ENCODE measurements at regions not wholly inside any gene's neighbourhood (a gene's known extent, or its start where the extent isn't known, plus 50 kb on each side); places are given as distances from the start of the nearest gene placed in this dataset.
"Not testable (repeated sequence)": the region's sequence is repeated elsewhere in the genome, so short reads cannot be mapped to it uniquely, and the experiment has no call there.

DNA sequence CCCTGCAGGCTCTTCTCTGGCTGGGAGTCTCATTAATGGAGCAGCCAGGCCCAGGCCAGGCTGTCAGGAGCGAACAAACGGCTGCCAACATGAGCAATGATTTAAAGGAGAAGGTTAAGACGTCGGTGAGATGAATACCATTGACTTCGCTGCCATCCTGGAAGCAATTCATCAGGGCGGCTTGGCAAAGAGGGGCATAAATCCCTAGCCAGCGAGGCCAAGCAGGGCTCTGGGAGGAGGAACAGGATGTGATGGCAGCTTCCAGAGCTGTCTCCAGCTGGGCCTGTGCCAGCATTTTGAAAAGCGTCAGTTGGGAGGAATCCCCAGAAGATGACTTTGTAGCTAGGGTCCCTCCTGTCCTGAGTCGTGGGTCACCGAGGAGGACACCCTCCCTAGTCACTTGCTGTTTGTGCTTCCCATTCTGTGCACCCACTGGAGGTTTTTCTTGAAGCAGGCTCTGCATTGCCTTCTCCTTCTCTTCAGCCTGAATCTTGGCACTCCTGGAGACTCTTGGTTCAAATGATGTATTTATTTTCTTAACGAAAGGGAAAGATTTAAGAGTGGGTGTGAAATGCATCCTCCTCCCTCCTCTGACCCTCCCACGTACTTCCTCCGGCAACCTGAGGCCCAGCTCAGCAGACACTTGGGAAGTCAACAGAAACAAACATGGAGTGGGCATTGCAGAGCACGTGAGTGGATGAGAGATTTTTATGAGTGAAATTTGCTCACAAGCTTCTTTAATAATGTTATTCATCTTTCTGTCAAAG is 476.3 kb upstream of the CADM1 start:
- 25 to 46% methylated on average over 14 of the region's 14 CpGs for WGBS, 2 donors
- Histone ChIP-seq H3K27me3 (ENCODE audit: control insufficient read depth in 1 of 2, insufficient read depth in 2 of 2, low read length in 2 of 2) (no peaks in the 10 kb centered on the region), H3K4me1 (ENCODE audit: control insufficient read depth in 2 of 2, insufficient read depth in 2 of 2, low read length in 1 of 2) (peaks cover 0 to 4% of the 10 kb centered on the region in 2 donors), H3K9me3 (ENCODE audit: control insufficient read depth in 2 of 2, insufficient read depth in 1 of 2, low read depth in 1 of 2, low read length in 1 of 2) (peaks cover 0 to 2% of the 10 kb centered on the region in 2 donors), H3K4me3 (ENCODE audit: low read depth in 1 of 2, low read length in 2 of 2) (no peak overlapping the region), H3K36me3 (ENCODE audit: control insufficient read depth in 2 of 2, insufficient read depth in 2 of 2, low read length in 1 of 2) (no peaks in the 10 kb centered on the region), H3K27ac (ENCODE audit: low read depth in 2 of 2, low read length in 1 of 2) (peak overlapping the region in 1 of 2 donors; percentile 7)

DNA sequence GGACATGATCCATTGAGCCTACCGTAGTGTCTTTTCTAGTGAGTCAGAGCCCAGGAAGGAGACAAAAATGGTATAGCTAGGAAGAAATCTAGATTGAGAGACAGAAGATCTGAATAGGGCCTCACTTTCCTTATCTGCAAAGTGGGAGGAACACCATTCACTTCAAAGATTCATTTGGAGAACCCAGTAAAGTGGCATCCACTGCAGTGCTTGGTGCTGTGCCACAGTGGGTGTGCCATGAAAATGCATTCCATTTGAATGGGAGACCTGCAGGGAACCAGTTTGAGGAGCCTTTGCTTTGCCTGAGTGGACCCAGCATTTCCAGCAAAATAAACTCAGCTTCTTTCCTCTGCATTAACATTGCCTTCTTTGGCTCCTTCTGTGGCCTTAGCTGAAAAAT is 470.5 kb upstream of the CADM1 start:
- Histone ChIP-seq H3K27me3 (ENCODE audit: control insufficient read depth in 1 of 2, insufficient read depth in 2 of 2, low read length in 2 of 2) (no peaks in the 10 kb centered on the region), H3K36me3 (ENCODE audit: control insufficient read depth in 2 of 2, insufficient read depth in 2 of 2, low read length in 1 of 2) (no peaks in the 10 kb centered on the region), H3K4me1 (ENCODE audit: control insufficient read depth in 2 of 2, insufficient read depth in 2 of 2, low read length in 1 of 2) (peaks cover 0 to 3% of the 10 kb centered on the region in 2 donors), H3K4me3 (ENCODE audit: low read depth in 1 of 2, low read length in 2 of 2) (no peak overlapping the region), H3K9me3 (ENCODE audit: control insufficient read depth in 2 of 2, insufficient read depth in 1 of 2, low read depth in 1 of 2, low read length in 1 of 2) (peaks cover 0 to 2% of the 10 kb centered on the region in 2 donors), H3K27ac (ENCODE audit: low read depth in 2 of 2, low read length in 1 of 2) (no peak overlapping the region)
- 51 to 56% methylated on average over 1 of the region's 1 CpG for WGBS, 2 donors

DNA sequence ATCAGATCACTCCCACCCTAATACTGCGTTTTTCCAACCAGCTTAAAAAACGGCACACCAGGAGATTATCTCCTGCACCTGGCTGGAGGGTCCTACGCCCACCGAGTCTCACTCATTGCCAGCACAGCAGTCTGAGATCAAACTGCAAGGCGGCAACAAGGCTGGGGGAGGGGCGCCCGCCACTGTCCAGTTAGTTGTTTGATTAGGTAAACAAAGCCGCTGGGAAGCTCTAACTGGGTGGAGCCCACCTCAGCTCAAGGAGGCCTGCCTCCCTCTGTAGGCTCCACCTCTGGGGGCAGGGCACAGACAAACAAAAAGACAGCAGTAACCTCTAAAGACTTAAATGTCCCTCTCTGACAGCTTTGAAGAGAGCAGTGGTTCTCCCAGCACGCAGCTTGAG is 463.0 kb upstream of the CADM1 start:
- H3K4me1 ChIP-seq (ENCODE audit: control insufficient read depth in 2 of 2, insufficient read depth in 2 of 2, low read length in 1 of 2); H3K27ac ChIP-seq (ENCODE audit: low read depth in 2 of 2, low read length in 1 of 2); H3K9me3 ChIP-seq (ENCODE audit: control insufficient read depth in 2 of 2, insufficient read depth in 1 of 2, low read depth in 1 of 2, low read length in 1 of 2); H3K4me3 ChIP-seq (ENCODE audit: low read depth in 1 of 2, low read length in 2 of 2); H3K36me3 ChIP-seq (ENCODE audit: control insufficient read depth in 2 of 2, insufficient read depth in 2 of 2, low read length in 1 of 2); H3K27me3 ChIP-seq (ENCODE audit: control insufficient read depth in 1 of 2, insufficient read depth in 2 of 2, low read length in 2 of 2): not testable (repeated sequence)
- 56% methylated on average over 9 of the region's 9 CpGs for WGBS, 2 donors

DNA sequence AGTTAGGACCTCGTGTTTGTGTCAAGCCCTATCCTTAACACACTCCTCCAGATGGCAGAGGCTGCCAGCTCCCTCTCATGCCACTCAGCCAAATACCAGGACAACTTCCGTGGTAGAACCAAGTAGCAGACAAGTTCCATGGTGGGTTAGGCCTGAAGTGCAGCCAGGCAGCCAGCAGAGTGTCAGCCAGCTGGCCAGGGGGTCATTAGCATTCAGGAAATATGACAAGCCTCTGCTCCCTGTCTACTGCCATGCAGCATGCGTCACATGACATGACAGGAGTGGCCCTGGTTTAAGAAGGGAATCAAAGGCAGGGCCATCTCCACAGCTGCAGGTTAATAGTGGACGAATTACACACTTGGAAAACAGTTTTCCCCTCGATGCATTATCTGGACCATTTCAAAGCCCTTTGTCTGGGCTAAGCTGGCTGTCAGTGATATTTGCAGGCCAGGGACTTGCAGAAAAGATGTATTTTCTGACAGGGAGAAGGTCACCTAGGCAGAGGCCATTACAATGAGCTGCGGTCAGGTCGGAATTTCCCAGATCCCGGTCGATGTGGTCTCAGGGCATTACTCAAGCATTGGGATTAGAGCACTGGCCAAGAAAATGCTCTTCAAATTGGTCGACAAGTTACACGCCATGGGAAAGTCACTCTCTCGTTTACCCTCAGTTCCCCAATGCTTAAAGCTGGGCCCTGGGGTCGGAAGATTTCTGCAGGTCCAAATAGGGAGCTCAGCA is 461.7 kb upstream of the CADM1 start:
- WGBS, 2 donors, result 63 to 75% methylated on average over 13 of the region's 13 CpGs
- Histone ChIP-seq H3K4me3 (ENCODE audit: low read depth in 1 of 2, low read length in 2 of 2) (no peak overlapping the region), H3K27ac (ENCODE audit: low read depth in 2 of 2, low read length in 1 of 2) (no peak overlapping the region)

DNA sequence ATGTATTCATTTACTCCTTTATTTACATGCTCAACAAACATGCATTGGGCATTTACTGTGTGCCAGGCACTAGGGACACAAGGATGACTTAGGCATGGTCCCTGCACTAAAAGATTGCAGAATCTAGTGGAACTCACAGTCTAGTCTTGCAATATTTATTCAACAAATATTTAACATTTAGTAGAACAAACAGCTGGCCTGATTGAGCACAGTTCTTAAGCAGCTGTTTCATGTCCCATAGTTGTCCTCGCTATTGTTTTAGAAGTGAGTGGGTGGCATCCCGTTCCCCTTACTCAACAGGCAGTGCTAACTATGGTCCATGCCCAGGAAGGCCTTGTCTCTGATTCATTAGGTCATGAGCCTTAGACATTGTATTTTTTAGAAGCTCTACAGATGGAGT is 459.9 kb upstream of the CADM1 start:
- no peaks in the 10 kb centered on the region for H3K36me3 ChIP-seq (ENCODE audit: control insufficient read depth in 2 of 2, insufficient read depth in 2 of 2, low read length in 1 of 2)
- H3K9me3 ChIP-seq (ENCODE audit: control insufficient read depth in 2 of 2, insufficient read depth in 1 of 2, low read depth in 1 of 2, low read length in 1 of 2), result no peaks in the 10 kb centered on the region
- H3K4me1 ChIP-seq (ENCODE audit: control insufficient read depth in 2 of 2, insufficient read depth in 2 of 2, low read length in 1 of 2), result no peaks in the 10 kb centered on the region
- H3K4me3 ChIP-seq (ENCODE audit: low read depth in 1 of 2, low read length in 2 of 2), result no peak overlapping the region
- no peak overlapping the region for H3K27ac ChIP-seq (ENCODE audit: low read depth in 2 of 2, low read length in 1 of 2)
- no peaks in the 10 kb centered on the region for H3K27me3 ChIP-seq (ENCODE audit: control insufficient read depth in 1 of 2, insufficient read depth in 2 of 2, low read length in 2 of 2)
- WGBS, 2 donors, result 59 to 68% methylated on average over 2 of the region's 2 CpGs

More for the DNA sequence above, 461.7 kb upstream of the CADM1 start:
- no peaks in the 10 kb centered on the region for H3K9me3 ChIP-seq (ENCODE audit: control insufficient read depth in 2 of 2, insufficient read depth in 1 of 2, low read depth in 1 of 2, low read length in 1 of 2)
- no peaks in the 10 kb centered on the region for H3K27me3 ChIP-seq (ENCODE audit: control insufficient read depth in 1 of 2, insufficient read depth in 2 of 2, low read length in 2 of 2)
- H3K4me1 ChIP-seq (ENCODE audit: control insufficient read depth in 2 of 2, insufficient read depth in 2 of 2, low read length in 1 of 2), result no peaks in the 10 kb centered on the region
- H3K36me3 ChIP-seq (ENCODE audit: control insufficient read depth in 2 of 2, insufficient read depth in 2 of 2, low read length in 1 of 2), result no peaks in the 10 kb centered on the region

DNA sequence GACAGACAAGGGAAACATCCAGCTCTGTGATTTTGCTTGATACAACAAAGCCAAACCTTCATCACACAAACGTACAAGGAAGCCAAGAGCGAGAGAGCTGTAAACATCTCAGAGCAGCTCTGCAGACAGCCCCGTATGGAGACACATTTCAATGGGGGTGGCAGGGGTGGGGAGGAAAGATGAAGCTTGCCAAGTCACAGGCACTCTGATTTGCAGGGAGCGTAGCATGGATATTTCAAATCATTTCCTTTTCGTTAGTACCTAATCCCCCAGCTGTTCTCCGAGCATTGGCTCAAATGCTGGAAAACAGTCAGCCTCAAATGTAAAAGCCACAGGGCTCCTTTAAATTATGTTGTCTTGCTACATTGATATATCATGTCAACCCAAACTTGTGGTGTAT is 458.9 kb upstream of the CADM1 start:
- Histone ChIP-seq H3K27me3 (ENCODE audit: control insufficient read depth in 1 of 2, insufficient read depth in 2 of 2, low read length in 2 of 2) (no peaks in the 10 kb centered on the region), H3K27ac (ENCODE audit: low read depth in 2 of 2, low read length in 1 of 2) (no peak overlapping the region), H3K4me3 (ENCODE audit: low read depth in 1 of 2, low read length in 2 of 2) (no peak overlapping the region), H3K9me3 (ENCODE audit: control insufficient read depth in 2 of 2, insufficient read depth in 1 of 2, low read depth in 1 of 2, low read length in 1 of 2) (no peaks in the 10 kb centered on the region), H3K4me1 (ENCODE audit: control insufficient read depth in 2 of 2, insufficient read depth in 2 of 2, low read length in 1 of 2) (no peaks in the 10 kb centered on the region), H3K36me3 (ENCODE audit: control insufficient read depth in 2 of 2, insufficient read depth in 2 of 2, low read length in 1 of 2) (no peaks in the 10 kb centered on the region)
- 49 to 51% methylated on average over 6 of the region's 6 CpGs for WGBS, 2 donors

DNA sequence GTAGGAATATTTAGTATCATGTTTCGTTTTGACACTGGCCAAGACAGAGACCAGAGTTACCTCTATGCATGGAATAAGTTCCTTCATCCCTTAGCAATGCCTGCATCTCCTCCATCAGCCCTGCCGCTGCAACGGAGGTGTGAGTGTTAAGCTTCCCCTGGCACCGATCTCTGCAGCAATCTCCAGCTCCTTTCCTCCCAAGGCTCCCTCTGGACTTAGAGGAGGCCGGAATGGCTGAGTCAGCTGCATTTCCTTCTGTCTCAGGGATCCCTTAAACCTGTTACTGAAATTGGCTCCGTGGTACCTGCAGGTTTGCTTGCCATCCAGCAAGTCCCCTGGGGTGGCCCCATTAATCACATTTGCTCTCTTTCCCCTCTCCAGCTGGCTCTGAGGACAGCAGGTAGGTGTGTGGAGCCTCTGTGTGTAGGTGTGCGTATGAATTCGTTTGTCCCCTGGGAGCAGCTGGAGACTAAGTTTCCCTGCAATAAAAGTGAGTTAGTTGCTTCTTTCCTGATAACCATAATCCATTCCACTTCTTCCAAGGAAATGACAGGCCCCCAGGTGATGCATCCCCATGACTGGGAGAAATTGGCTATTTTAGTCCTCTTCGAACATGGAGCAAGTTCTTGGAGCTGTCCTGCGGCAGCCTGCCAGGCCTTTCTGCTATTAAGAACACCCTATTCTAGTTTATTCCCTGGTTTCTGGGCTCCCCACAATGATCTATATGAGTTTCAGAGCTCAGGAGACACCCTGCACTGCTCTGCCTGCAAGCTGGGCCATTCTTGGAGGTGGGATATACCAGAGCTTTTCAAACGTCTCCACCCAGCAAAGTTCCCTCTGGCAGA is 457.2 kb upstream of the CADM1 start:
- no peak overlapping the region for H3K27ac ChIP-seq (ENCODE audit: low read depth in 2 of 2, low read length in 1 of 2)
- H3K36me3 ChIP-seq (ENCODE audit: control insufficient read depth in 2 of 2, insufficient read depth in 2 of 2, low read length in 1 of 2), result no peaks in the 10 kb centered on the region
- 46 to 47% methylated on average over 11 of the region's 11 CpGs for WGBS, 2 donors
- H3K4me3 ChIP-seq (ENCODE audit: low read depth in 1 of 2, low read length in 2 of 2), result no peak overlapping the region
- no peaks in the 10 kb centered on the region for H3K27me3 ChIP-seq (ENCODE audit: control insufficient read depth in 1 of 2, insufficient read depth in 2 of 2, low read length in 2 of 2)
- no peaks in the 10 kb centered on the region for H3K4me1 ChIP-seq (ENCODE audit: control insufficient read depth in 2 of 2, insufficient read depth in 2 of 2, low read length in 1 of 2)
- no peaks in the 10 kb centered on the region for H3K9me3 ChIP-seq (ENCODE audit: control insufficient read depth in 2 of 2, insufficient read depth in 1 of 2, low read depth in 1 of 2, low read length in 1 of 2)

DNA sequence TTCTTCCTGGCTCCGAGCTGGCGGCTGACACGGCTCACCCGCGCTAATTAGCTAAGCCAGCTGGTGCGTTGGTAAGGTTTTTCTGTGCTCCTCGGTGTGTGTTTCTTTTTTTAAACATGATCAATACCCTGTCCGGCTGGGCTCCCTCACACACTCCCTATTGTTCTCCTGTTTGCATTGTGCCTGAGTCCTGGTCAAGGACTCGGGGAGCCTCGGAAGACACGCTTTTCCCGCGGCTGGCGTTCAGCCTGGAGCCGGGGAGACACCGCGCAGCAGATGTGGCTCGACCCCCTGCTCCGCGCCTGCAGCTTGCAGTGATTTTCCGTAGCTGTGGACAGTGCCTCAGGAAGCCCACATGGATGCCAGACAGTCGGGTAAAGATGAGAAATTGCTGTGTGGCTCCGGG is 454.9 kb upstream of the CADM1 start:
- 53 to 70% methylated on average over 23 of the region's 23 CpGs for WGBS, 2 donors

DNA sequence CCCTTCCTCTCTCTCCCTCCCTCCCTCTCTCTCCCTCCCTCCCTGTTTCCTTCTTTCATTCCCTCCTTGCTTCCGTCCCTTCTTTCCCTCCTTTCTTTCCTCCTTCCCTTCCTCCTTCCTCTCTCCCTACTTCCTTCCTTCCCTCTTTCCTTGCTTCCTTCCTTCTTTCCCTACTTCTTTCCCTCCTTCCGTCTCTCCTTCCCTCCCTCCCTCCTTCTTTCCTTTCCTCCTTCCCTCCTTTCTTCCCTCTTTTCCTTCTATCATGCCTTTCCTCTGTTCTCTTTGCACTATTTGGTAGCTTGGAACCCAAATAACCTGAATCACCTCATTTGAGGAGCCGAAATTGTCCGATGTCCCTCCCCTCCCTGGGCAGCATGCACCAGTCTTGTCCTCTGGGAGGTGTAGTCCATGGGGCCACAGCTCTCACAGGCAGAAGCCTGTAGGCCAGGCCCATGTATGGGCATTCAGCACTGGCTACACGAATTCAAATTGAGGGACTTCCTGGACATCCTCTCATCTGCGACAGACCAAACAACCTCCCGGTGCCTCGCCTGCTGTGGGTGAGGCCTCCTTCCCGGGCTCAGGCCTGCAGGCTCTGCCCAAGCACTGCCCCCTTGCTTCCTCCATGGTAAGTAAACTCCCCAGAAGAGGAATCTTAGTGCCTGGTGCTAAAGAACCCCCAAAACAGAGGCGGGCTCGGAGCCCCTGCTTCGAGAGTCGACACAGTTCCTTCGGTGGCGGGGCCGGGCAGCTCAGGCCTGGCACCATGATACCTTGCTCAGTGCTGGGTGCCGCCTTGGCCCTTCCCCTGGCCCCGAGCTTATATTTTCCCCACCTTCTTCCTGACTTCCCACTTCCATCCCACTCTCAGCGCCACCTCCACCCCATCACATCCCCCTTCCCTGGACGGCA is 454.1 kb upstream of the CADM1 start:
- no peaks in the 10 kb centered on the region for H3K36me3 ChIP-seq (ENCODE audit: control insufficient read depth in 2 of 2, insufficient read depth in 2 of 2, low read length in 1 of 2)
- WGBS, 2 donors, result 79 to 86% methylated on average over 19 to 20 of the region's 20 CpGs
- H3K27me3 ChIP-seq (ENCODE audit: control insufficient read depth in 1 of 2, insufficient read depth in 2 of 2, low read length in 2 of 2), result no peaks in the 10 kb centered on the region
- no peak overlapping the region for H3K4me3 ChIP-seq (ENCODE audit: low read depth in 1 of 2, low read length in 2 of 2)
- H3K27ac ChIP-seq (ENCODE audit: low read depth in 2 of 2, low read length in 1 of 2), result no peak overlapping the region
- no peaks in the 10 kb centered on the region for H3K4me1 ChIP-seq (ENCODE audit: control insufficient read depth in 2 of 2, insufficient read depth in 2 of 2, low read length in 1 of 2)
- H3K9me3 ChIP-seq (ENCODE audit: control insufficient read depth in 2 of 2, insufficient read depth in 1 of 2, low read depth in 1 of 2, low read length in 1 of 2), result no peaks in the 10 kb centered on the region

More for the DNA sequence above, 454.9 kb upstream of the CADM1 start:
- H3K4me3 ChIP-seq (ENCODE audit: low read depth in 1 of 2, low read length in 2 of 2), result no peak overlapping the region
- H3K4me1 ChIP-seq (ENCODE audit: control insufficient read depth in 2 of 2, insufficient read depth in 2 of 2, low read length in 1 of 2), result no peaks in the 10 kb centered on the region
- H3K27me3 ChIP-seq (ENCODE audit: control insufficient read depth in 1 of 2, insufficient read depth in 2 of 2, low read length in 2 of 2), result no peaks in the 10 kb centered on the region
- H3K9me3 ChIP-seq (ENCODE audit: control insufficient read depth in 2 of 2, insufficient read depth in 1 of 2, low read depth in 1 of 2, low read length in 1 of 2), result no peaks in the 10 kb centered on the region
- no peaks in the 10 kb centered on the region for H3K36me3 ChIP-seq (ENCODE audit: control insufficient read depth in 2 of 2, insufficient read depth in 2 of 2, low read length in 1 of 2)
- no peak overlapping the region for H3K27ac ChIP-seq (ENCODE audit: low read depth in 2 of 2, low read length in 1 of 2)
